Astrocyte (in vitro differentiated cells and primary cell): ENCODE measurements at regions not wholly inside any gene's neighbourhood (a gene's known extent, or its start where the extent isn't known, plus 50 kb on each side); places are given as distances from the start of the nearest gene placed in this dataset.

Experiments
- EZH2 ChIP-seq: IDR thresholded peaks from 2 replicates; pipeline ENCODE4 v1.6.1; 2012; ENCODE audit warnings: mild to moderate bottlenecking, low read length, inconsistent platforms; ENCODE audit not compliant: insufficient read depth
- TF ChIP-seq, protein P1 (sequence below): IDR thresholded peaks from 2 replicates; pipeline ENCODE4 v1.5.1; 2011; ENCODE audit warnings: low read depth, mild to moderate bottlenecking, inconsistent platforms, low read length, moderate library complexity; ENCODE audit not compliant: insufficient read depth

DNA sequence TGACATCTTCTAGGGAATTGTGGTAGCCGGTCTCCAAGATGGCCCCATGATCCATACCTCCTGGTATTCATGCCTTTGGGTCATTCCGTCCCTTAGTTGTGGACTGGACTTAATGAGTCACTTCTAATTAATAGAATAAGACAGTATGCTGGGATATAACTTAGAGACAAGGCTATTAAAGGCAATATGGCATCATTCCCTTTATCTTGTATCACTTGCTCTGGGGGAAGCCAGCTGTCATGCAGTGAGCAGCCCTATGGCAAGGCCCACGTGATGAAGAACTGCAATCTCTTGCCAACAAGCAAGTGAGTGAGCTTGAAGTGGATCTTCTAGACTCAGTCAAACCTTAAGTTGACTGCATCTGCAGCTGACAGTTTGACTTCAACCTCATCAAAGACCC is 97.8 kb upstream of the MED13 start:
- TF ChIP-seq, protein P1, sequence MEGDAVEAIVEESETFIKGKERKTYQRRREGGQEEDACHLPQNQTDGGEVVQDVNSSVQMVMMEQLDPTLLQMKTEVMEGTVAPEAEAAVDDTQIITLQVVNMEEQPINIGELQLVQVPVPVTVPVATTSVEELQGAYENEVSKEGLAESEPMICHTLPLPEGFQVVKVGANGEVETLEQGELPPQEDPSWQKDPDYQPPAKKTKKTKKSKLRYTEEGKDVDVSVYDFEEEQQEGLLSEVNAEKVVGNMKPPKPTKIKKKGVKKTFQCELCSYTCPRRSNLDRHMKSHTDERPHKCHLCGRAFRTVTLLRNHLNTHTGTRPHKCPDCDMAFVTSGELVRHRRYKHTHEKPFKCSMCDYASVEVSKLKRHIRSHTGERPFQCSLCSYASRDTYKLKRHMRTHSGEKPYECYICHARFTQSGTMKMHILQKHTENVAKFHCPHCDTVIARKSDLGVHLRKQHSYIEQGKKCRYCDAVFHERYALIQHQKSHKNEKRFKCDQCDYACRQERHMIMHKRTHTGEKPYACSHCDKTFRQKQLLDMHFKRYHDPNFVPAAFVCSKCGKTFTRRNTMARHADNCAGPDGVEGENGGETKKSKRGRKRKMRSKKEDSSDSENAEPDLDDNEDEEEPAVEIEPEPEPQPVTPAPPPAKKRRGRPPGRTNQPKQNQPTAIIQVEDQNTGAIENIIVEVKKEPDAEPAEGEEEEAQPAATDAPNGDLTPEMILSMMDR = no peak
- TF ChIP-seq EZH2 = no peak
